GM12872 (cell line): ENCODE measurements at regions not wholly inside any gene's neighbourhood (a gene's known extent, or its start where the extent isn't known, plus 50 kb on each side); places are given as distances from the start of the nearest gene placed in this dataset.

Experiments
- TF ChIP-seq, protein P1 (sequence below): IDR thresholded peaks from 3 replicates; pipeline ENCODE4 v1.5.1; 2011; ENCODE audit warnings: low read depth, mild to moderate bottlenecking, low read length, moderate library complexity; ENCODE audit not compliant: insufficient read depth

DNA sequence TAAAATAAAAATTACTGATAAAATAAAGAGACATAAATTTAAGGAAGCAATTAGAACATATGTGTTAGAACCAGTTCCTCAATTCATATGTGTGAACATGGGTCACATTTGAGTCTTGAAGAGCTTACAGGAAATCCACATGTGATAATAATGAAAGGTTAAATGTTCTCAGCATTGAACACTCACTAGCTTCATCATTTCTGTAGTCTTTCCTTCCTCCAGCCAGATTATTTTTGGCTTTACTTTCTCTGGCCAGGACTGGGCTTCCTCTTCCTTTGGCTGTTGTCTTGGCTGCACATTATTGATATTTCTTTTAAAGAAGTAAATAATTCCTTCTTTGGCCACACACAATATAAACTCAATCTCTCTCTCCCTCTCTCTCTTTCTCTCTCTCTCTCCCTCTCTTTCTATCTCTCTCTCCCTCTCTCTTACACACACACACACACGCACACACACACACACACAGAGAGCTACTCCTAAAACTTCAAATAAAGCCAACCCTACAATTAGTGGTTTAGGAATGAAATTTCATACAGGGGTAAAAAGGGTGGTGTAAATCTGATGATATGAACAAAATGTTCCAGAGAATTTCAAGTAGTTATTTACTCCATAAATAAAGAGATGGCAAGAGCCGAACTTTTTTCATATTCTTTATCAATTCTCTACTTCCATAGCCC is 171.2 kb downstream of the REEP3 start:
- TF ChIP-seq, protein P1, sequence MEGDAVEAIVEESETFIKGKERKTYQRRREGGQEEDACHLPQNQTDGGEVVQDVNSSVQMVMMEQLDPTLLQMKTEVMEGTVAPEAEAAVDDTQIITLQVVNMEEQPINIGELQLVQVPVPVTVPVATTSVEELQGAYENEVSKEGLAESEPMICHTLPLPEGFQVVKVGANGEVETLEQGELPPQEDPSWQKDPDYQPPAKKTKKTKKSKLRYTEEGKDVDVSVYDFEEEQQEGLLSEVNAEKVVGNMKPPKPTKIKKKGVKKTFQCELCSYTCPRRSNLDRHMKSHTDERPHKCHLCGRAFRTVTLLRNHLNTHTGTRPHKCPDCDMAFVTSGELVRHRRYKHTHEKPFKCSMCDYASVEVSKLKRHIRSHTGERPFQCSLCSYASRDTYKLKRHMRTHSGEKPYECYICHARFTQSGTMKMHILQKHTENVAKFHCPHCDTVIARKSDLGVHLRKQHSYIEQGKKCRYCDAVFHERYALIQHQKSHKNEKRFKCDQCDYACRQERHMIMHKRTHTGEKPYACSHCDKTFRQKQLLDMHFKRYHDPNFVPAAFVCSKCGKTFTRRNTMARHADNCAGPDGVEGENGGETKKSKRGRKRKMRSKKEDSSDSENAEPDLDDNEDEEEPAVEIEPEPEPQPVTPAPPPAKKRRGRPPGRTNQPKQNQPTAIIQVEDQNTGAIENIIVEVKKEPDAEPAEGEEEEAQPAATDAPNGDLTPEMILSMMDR: no peak

DNA sequence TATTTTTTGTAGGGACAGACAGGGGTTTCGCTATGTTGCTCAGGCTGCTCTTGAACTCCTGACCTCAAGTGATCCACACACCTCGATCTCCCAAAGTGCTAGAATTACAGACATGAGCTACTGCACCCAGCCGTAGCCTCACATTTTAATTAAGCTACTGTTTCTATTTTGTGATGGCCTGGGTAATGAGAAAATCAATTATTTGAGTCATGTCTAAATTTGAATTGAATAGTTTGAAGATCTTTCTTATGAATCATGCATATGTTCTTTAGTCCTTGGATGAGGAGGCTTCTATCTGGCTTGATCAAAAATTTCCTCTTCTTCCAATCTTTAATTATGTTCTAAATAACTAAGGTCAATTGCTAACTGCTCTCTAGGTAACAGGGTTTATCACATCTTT is 175.0 kb downstream of the REEP3 start:
- TF ChIP-seq, protein P1: no peak

DNA sequence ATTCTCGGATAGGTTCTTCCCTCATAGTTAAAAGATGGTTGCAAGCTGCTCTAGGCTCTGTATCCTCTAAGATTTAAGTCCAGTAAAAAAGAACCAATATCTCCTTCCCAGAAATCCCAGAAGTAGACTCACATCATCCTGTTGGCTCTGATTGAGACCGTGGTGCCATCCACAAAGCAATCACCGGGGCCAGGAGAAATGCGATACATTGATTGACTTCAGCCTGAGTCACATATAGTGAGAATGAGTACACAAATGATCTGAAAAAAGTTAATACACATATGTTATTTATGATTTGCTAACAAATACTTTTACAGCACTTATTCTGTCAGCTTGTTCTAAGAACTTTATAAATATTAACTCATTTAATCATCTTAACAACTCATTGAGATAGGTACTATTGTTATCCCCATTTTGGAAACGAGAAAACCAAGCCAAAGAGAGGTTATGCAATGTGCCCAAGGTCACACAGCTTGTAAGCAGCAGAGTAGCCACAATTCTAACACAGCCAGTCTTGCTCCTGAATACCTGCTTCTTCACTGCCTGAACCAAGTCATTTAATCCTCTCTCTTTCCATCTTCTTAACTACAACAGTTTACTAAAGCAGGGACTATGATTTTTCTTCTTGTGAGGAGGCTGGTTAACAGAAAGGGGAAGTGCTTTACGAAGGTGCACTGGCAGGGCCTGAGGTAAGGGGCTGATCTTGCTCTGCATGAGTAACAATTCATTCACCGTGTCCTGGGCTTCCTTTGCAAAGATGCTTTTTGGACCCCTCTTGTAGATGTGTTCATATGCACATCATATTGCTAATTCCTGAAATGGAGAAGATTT is 177.0 kb downstream of the REEP3 start:
- TF ChIP-seq, protein P1: no peak

DNA sequence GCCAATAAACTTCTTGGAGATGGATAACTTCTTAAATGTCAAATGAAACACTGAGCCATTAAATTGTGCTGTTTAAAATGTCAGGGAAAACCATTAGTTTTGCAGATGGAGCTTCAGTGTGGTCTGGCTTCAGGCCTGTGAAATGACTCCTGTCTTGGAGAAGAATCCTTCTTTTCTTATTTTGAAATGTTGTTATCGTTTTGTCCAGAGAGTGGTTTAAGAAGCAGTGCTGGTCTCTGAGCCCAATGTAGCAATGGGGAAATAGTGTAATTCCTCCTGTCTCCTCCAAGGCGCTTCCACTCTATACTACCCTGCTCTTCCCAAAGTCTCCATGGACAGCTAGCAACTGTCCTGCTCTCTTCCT is 177.6 kb downstream of the REEP3 start:
- TF ChIP-seq, protein P1: no peak

DNA sequence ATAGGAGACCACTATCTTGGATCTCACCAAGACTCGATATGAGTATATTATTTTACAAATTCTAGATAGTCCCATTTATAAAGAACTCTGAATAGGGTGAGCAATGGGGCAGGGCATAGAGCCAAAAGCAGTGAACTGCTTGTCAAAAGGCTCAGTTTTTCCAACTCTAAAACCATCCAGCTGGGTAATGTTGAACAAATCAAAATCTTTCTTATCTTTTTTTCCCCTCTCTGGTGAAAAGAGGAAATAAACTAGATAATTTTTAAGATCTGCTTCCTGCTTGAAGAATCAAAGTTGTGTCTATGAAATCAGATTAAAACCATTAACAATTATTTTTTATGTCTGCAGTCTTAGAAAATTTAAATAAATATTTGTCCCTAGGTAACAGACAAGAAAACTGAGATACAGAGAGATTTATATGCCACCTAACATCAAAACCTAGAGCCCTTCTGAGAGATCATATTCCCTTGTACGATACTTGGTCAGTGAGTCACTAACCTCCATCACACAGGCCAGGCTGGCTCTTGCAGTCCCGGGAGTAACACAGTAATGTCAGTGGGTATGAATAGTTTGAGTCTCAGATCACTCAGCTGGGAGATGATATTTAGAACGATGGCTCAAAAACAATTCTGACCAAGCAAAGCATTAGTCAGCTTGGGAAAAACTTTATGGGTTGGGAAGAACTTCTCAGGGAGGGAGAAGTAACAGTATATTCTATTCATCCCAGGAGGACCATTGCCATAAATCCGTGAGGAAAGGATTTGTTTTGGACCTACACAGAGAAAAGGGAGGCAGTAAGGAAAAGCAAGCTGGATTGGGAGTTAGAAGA is 178.8 kb downstream of the REEP3 start:
- TF ChIP-seq, protein P1: no peak

DNA sequence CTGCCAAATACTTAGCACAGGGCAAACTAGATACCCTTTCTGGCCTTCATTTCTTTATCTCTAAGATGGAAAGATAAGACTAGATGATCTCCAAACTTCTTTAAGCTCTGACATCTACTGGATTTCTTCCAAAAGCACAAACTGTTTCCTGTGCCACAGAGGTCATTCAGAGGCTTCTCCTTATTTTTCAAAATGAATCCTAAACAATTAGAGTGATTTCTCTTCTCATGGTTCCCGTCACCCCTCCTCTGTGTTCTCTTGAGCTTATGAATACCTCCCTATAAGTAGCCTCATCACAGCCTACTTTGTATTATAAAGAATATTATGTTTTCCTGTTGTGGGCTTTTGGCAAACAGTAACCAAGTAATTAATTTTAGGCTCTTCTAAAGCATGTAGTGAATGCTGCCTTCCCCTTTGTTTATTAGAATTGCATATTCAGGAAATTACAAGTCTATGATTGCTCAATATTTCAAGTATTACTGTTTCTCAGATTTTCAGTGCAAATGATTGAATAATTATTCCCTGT is 179.5 kb downstream of the REEP3 start:
- TF ChIP-seq, protein P1: no peak

DNA sequence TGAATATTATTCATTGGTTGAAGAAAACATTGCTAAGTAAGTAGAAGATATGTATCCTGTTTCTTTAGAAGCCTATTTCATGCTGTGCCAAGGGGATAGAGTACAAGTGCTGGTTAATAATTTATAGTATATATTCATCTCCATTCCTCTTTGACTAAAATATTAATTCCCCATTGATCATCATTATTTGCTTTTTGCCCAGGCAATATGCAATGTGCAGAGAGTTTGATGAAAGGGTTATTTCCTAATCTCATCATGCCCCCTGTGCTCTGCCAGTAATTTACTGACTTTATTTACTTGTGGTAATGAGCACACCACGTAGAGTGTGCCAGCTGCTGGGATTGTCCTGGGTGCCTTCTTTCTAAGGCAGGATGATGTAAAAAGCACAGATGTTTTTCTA is 180.9 kb downstream of the REEP3 start:
- TF ChIP-seq, protein P1: no peak
